GM12872 (cell line): ENCODE measurements at regions not wholly inside any gene's neighbourhood (a gene's known extent, or its start where the extent isn't known, plus 50 kb on each side); places are given as distances from the start of the nearest gene placed in this dataset.

Source experiments
- TF ChIP-seq, protein P1 (sequence below): IDR thresholded peaks from 3 replicates; pipeline ENCODE4 v1.5.1; 2011; ENCODE audit warnings: low read depth, mild to moderate bottlenecking, low read length, moderate library complexity; ENCODE audit not compliant: insufficient read depth

DNA sequence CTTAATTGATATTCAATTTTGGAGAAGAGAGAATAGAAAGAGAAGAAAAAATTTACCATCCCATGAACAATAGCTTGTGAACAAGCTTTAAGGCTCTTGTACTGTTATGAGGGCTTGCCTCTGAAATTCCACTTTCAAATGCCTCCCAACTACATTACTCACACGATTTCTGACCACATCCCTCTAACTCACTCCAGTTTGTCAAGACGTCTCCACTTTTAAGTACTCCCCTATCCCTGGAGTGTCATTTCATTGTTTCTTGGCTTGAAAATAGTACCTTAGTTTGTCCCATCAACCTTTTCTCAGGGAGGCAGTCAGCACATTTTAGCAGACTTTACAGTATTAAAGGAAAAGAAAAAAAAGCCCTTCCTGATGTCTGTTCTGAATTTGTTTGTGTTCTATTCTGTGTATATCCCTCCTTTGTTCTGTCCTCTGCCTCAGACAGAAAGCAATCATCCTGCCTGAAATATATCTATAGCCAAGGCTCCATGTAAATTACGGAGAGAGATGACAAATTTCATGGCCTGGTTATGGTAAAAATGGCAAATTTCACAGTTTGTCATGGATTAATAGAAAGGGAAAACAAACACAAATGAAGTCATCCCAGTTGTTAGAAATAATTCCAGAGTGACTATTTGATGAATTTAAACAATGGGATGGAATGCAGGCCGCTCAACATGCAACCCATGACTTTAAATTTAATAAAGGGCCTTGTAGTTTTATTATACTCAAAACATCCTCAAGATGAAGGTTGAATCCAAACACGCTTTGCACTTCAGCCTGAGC is 228.8 kb downstream of the ETAA1 start:
- TF ChIP-seq, protein P1, sequence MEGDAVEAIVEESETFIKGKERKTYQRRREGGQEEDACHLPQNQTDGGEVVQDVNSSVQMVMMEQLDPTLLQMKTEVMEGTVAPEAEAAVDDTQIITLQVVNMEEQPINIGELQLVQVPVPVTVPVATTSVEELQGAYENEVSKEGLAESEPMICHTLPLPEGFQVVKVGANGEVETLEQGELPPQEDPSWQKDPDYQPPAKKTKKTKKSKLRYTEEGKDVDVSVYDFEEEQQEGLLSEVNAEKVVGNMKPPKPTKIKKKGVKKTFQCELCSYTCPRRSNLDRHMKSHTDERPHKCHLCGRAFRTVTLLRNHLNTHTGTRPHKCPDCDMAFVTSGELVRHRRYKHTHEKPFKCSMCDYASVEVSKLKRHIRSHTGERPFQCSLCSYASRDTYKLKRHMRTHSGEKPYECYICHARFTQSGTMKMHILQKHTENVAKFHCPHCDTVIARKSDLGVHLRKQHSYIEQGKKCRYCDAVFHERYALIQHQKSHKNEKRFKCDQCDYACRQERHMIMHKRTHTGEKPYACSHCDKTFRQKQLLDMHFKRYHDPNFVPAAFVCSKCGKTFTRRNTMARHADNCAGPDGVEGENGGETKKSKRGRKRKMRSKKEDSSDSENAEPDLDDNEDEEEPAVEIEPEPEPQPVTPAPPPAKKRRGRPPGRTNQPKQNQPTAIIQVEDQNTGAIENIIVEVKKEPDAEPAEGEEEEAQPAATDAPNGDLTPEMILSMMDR = no peak

DNA sequence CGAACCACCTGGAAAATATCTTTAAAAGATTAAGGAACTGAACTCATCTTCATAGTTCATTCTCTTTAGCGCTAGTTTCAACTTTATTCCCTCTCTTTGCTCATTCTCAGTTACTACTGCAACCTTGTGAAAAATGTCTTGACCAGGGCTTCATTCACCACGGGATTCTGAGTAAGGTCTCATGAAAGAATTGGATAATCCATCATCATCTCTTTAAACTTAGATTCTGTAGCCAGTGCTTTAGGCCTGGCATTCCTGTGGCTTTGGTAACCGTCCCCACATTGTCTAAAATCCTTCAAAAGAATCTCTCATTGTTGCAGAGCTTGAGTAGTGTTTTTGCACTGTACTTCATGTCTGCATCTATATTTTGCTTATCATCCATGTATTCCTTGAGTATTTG is 229.5 kb downstream of the ETAA1 start:
- TF ChIP-seq, protein P1 = no peak

DNA sequence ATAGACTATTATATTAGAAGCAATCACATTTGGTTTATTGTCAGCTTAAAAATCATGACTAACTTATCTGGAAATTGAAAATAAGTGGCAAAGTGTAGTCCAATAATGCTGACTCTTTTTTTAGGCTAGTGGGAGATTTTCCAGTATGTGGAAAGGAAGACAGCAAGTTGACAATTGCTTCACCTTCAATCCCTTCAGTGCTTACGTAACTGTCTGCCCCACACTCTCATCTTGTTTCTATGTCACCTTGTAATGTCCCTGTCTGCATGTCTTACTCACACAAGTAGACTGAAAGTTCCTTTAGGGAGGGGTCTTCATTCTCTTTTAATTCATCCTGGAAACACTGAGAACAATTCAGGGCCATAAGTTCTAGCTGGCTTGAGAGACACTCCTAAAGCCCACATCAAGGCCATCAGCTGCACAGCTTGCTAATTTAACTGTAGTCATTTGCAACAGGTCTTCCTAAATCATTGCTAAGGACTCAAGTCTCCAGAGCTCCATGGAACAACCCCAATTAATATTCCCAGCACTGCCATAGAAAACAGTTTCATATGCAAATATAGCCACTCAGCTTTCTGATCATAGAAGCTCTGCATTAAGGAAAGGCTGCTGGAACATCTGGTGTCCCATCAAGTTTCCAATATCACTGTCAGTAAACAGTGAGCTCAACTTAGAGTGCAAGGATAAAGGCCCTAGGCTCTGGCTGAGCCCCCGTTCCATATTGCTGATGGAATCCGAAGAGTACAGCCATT is 230.5 kb downstream of the ETAA1 start:
- TF ChIP-seq, protein P1 = no peak

DNA sequence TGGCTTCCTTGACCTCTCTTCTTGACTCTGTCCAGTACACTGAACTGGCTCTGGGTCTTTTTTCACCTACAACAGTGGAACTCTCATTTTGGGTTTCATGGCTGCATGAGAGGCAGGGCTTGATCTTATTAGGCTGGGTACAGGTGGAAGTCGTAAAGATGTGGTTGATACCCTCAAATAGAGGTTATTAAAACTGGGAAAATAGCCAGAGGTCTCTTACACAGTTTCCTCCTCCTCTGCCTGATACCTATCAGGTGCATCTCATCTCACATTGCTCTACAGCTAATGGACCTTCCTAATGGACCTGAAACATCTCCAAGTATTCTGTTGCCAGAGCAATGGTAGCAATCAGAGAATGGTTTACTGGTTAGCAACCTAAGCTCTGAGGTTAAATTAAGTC is 231.8 kb downstream of the ETAA1 start:
- TF ChIP-seq, protein P1 = no peak

DNA sequence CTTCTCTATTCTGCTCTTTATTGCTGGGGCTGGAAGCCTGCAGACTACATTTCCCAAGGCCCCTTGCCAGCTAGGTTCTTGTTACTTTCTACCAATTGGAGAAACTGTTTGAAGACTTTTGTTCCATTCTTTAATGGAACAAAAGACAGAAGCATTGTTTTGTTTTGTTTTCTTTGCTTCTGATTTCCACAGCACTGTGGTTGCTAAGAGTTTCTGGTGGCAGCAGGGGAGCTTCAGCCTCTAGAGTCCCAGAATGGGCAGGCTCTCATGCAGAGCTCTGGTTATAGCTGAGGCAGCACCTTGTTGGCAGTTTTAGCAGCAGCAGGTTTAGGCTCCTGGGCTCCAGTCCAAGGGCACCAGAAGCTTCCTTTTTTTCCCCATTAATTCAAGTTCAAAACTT is 234.3 kb downstream of the ETAA1 start:
- TF ChIP-seq, protein P1 = no peak

DNA sequence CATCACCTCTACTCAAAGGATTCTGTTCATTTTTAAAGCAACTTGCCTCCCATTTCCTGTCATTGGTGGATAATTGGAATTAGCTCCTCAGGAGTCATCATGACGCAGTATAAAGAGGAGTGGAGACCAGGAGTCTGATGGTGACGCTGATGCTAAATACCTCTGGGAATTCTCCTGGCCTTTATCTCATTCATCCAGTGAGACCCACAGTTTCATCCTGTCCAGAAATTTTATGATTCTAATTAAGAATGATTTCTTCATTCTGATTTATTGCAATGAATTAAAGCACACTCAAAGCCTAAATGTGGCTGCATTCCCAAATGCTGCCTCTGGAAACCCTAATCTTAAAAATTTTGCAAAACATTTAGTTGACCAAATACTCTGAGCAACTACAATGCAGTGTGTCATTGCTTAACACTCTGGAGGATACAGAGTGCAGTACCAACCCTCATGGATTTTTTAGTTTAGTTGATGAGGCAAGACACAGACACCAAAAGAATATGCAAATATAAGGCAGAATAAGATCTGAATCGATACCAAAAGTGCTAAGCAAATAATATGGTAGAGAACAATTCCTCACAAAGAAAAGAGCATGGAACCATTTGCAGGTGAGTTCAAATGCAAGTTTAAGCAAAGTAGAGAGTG is 236.2 kb downstream of the ETAA1 start:
- TF ChIP-seq, protein P1 = no peak

DNA sequence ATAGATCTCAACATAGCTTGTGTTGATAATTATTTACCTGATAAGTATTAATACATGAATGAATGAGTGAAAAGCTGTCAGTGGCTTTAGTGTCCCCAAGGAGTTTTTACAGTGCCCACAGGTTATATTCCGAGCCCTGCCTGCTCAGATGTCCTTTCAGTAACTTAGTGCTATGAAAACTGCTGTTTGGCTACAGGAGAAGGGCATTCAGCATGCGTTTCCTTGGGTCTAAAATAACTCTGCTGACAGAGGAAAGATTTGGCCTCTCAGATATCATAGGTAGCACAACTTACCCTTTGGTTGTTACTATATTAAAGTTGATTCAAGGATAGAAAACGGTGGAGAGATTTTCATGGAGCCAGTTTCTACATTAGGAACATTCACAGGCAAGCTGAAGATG is 241.0 kb downstream of the ETAA1 start:
- TF ChIP-seq, protein P1 = no peak
